Activated naive CD8-positive, alpha-beta T cell treated with anti-CD3 and anti-CD28 coated beads, Interleukin-2, amount 10 ng/mL, durations not matched to agents 7 days and 5 days (primary cell): ENCODE measurements at regions not wholly inside any gene's neighbourhood (a gene's known extent, or its start where the extent isn't known, plus 50 kb on each side); places are given as distances from the start of the nearest gene placed in this dataset.

Experiments
- ATAC-seq: fragments of 150-1000 bp; cut with Tn5 transposase; one replicate; pipeline ENCODE4 v1.10.0; 2021; ENCODE audit warnings: low read depth, moderate library complexity
- POLR2A ChIA-PET: fragments of 350-600 bp; sonication (Branson Sonifier 250); formaldehyde crosslinking; loops from one replicate; lab custom pipeline; 2021; ENCODE audit warnings: antibody characterized with exemption; lab: Charles Lee
- DNase-seq: peaks from one replicate; pipeline ENCODE4 v3.0.0; 2021
- H3K27ac Mint-ChIP-seq: one replicate; pipeline ENCODE4 v1.8.0; 2022; ENCODE audit warnings: mild to moderate bottlenecking, mixed read lengths
- H3K27me3 Mint-ChIP-seq: one replicate; pipeline ENCODE4 v1.8.0; 2022; ENCODE audit warnings: mild to moderate bottlenecking, moderate library complexity, mixed read lengths
- H3K36me3 Mint-ChIP-seq: one replicate; pipeline ENCODE4 v1.8.0; 2021; ENCODE audit warnings: mild to moderate bottlenecking, mixed read lengths
- H3K4me1 Mint-ChIP-seq: one replicate; pipeline ENCODE4 v1.8.0; 2021; ENCODE audit warnings: mixed read lengths
- H3K4me3 Mint-ChIP-seq: one replicate; pipeline ENCODE4 v1.8.0; 2022; ENCODE audit warnings: mild to moderate bottlenecking, moderate library complexity, mixed read lengths
- H3K9me3 Mint-ChIP-seq: one replicate; pipeline ENCODE4 v1.8.0; 2021; ENCODE audit warnings: mixed read lengths

DNA sequence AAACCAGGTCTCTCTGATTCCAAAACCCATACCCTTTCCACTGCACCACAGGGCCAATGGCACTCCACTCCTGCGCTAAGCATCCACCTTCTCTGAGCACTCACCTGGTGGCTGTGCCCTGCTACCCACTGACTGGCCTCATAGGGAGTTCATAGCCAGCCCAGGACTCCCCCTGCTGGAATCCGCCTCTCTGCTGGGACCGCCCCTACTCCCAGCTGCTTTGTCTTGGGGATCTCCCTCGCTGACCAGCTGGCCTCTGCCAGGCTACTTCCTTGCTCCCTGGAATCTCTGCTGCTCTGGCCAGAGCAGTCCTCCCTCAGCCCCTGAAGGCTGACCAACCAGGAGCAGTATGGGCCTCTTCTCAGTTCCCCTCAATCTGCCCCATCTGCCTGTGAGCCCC is 129.7 kb downstream of the FAXC start:
- no peaks in the 10 kb centered on the region for H3K9me3 Mint-ChIP-seq
- no peak overlapping the region for H3K4me3 Mint-ChIP-seq
- no peak overlapping the region for H3K27ac Mint-ChIP-seq
- no peaks in the 10 kb centered on the region for H3K4me1 Mint-ChIP-seq
- POLR2A ChIA-PET, result no interaction called here
- H3K36me3 Mint-ChIP-seq, result no peaks in the 10 kb centered on the region
- ATAC-seq (no peak), DNase-seq (no peak)
- peaks cover 10% of the 10 kb centered on the region for H3K27me3 Mint-ChIP-seq

GRCh38 chr6:99216959-99217358 is 132.5 kb downstream of the FAXC start:
- H3K4me3 Mint-ChIP-seq, result no peak overlapping the region
- H3K27me3 Mint-ChIP-seq, result peaks cover 5% of the 10 kb centered on the region
- POLR2A ChIA-PET, result no interaction called here
- ATAC-seq (no peak), DNase-seq (no peak)
- no peaks in the 10 kb centered on the region for H3K4me1 Mint-ChIP-seq
- no peak overlapping the region for H3K27ac Mint-ChIP-seq
- no peaks in the 10 kb centered on the region for H3K36me3 Mint-ChIP-seq
- H3K9me3 Mint-ChIP-seq, result no peaks in the 10 kb centered on the region

- no peak overlapping the region for H3K4me3 Mint-ChIP-seq
- H3K27me3 Mint-ChIP-seq, result no peaks in the 10 kb centered on the region
- POLR2A ChIA-PET, result no interaction called here
- H3K4me1 Mint-ChIP-seq, result no peaks in the 10 kb centered on the region
- no peaks in the 10 kb centered on the region for H3K9me3 Mint-ChIP-seq
- DNase-seq, result no peak
- H3K27ac Mint-ChIP-seq, result no peak overlapping the region
- ATAC-seq, result no peak
- no peaks in the 10 kb centered on the region for H3K36me3 Mint-ChIP-seq
Measured at GRCh38 chr6:99195986-99196655, 153.4 kb downstream of the FAXC start.

DNA sequence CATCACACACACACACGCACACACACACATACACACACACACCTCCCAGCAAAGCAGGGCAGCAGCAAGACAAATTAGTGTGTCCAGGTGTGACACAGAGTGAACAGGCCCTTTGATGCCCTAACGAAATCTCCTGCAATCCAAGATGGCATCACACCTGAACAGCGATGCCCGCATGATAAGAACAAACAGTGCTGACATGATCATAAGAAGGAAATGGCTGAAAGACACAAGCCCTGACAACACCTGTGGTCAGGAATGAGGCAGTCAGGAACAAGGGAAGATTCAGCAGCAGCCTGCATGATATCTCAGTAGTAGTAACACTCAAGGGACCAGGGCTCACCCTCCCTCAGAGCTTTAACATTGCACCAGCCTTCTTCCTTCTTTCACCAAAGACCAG is 156.9 kb downstream of the FAXC start:
- no peak for DNase-seq
- POLR2A ChIA-PET, result no interaction called here
- Mint-ChIP-seq H3K4me1 (no peaks in the 10 kb centered on the region), H3K27ac (no peak overlapping the region), H3K4me3 (no peak overlapping the region), H3K36me3 (no peaks in the 10 kb centered on the region), H3K9me3 (no peaks in the 10 kb centered on the region), H3K27me3 (no peaks in the 10 kb centered on the region)
- ATAC-seq, result no peak

DNA sequence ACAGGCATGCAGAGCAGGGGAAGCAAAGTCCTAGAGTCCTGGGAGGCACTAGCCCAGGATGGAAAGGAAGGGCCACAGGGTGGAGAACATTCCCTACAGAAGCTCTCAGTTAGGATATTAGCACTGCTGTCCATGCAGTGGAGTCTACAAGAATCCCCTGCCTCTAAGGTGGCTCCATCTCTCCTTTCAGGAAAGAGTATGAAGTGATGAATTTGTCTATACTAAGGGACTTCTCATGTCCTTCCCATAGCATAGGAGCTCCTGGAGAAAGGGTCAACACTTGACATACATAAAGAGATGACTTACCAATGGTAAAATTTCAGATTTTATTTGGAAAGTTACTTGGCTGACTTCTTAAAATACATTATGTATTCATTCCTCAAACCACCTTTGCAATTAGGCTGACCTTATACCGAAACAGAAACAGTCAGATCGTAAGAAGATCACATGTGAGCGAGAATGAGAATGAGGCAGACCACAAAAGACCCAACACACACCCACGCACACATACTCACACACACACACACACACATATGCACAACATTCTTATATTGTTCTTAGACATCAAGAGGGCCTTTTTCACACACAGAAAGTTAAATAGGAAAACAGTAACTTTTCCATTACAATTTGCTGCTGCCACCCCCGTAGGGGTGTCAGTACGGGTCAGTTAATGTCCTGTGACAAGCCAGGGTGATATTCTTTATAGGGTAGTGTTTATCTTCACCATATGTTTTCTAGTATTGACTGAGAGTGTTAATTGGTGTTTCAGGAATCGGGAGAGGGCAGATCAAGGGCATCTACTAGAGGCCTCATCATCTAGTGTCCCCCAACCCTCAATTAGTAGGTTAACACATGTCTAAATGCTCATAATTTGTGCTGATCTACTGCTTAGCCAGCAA is 159.4 kb downstream of the FAXC start:
- DNase-seq (no peak), ATAC-seq (no peak)
- Mint-ChIP-seq H3K27ac (no peak overlapping the region), H3K9me3 (no peaks in the 10 kb centered on the region), H3K4me3 (no peak overlapping the region), H3K27me3 (peaks cover 2% of the 10 kb centered on the region), H3K4me1 (no peaks in the 10 kb centered on the region), H3K36me3 (no peaks in the 10 kb centered on the region)
- POLR2A ChIA-PET, result no interaction called here

GRCh38 chr6:99187429-99187828 is 162.0 kb downstream of the FAXC start:
- Mint-ChIP-seq H3K27ac (no peak overlapping the region), H3K36me3 (no peaks in the 10 kb centered on the region), H3K4me3 (no peak overlapping the region), H3K27me3 (peaks cover 3% of the 10 kb centered on the region), H3K4me1 (no peaks in the 10 kb centered on the region), H3K9me3 (no peaks in the 10 kb centered on the region)
- no peak for ATAC-seq
- DNase-seq, result no peak
- POLR2A ChIA-PET, result no interaction called here

DNA sequence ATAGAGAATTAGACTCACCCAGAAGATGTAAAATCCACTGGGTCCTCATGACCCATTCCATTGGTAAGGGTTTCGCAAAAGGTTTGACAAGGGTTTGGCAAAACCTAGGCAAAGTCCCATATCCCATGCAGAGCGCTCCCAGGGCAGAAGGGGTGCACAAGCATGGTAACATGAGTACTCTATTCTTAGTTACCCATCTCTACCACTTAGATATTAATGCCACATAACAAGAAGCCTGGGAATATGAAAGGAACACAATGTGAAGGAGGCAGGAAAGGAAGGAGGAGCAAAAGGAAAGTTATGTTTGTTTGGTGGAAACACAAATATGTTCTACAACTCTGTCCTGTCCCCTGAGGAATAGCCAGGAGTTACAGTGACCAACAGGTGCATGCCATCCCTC is 163.1 kb downstream of the FAXC start:
- ATAC-seq (no peak), DNase-seq (no peak)
- Mint-ChIP-seq H3K36me3 (no peaks in the 10 kb centered on the region), H3K9me3 (peaks cover under 1% of the 10 kb centered on the region), H3K4me3 (no peak overlapping the region), H3K4me1 (no peaks in the 10 kb centered on the region), H3K27me3 (peaks cover 4% of the 10 kb centered on the region), H3K27ac (no peak overlapping the region)
- POLR2A ChIA-PET, result no interaction called here

DNA sequence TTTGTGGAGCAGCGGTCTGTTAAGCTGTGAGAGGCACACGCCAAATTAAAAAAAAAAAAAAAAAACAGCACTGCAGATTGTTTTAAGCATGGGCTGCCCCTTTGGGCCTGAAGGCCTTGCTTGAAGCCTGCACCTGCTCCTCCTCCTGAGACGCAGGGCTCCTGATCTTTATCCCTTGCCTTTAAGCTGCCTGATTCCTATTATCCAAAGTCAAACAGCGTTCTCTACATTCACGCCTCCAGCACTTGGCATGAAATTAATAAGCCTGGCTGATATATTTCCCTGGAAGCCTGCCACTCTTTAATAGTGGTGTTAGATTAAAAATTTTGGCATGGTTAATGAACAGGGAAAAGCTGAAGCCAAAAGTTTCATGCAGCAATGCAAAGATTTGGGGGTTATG is 163.9 kb downstream of the FAXC start:
- H3K4me3 Mint-ChIP-seq, result no peak overlapping the region
- no peaks in the 10 kb centered on the region for H3K36me3 Mint-ChIP-seq
- POLR2A ChIA-PET, result no interaction called here
- ATAC-seq, result no peak
- H3K9me3 Mint-ChIP-seq, result peaks cover 3% of the 10 kb centered on the region
- H3K27me3 Mint-ChIP-seq, result peaks cover 4% of the 10 kb centered on the region
- H3K4me1 Mint-ChIP-seq, result no peaks in the 10 kb centered on the region
- no peak for DNase-seq
- no peak overlapping the region for H3K27ac Mint-ChIP-seq

GRCh38 chr6:99184696-99185095 is 164.8 kb downstream of the FAXC start:
- no peak overlapping the region for H3K27ac Mint-ChIP-seq
- no peak overlapping the region for H3K4me3 Mint-ChIP-seq
- peaks cover 5% of the 10 kb centered on the region for H3K9me3 Mint-ChIP-seq
- H3K36me3 Mint-ChIP-seq, result no peaks in the 10 kb centered on the region
- DNase-seq (no peak), ATAC-seq (no peak)
- H3K27me3 Mint-ChIP-seq, result peaks cover 4% of the 10 kb centered on the region
- no peaks in the 10 kb centered on the region for H3K4me1 Mint-ChIP-seq
- POLR2A ChIA-PET, result no interaction called here

- no peaks in the 10 kb centered on the region for H3K36me3 Mint-ChIP-seq
- no peak for DNase-seq
- peaks cover 4% of the 10 kb centered on the region for H3K27me3 Mint-ChIP-seq
- no peak overlapping the region for H3K4me3 Mint-ChIP-seq
- ATAC-seq, result no peak
- H3K4me1 Mint-ChIP-seq, result no peaks in the 10 kb centered on the region
- H3K9me3 Mint-ChIP-seq, result peaks cover 5% of the 10 kb centered on the region
- H3K27ac Mint-ChIP-seq, result no peak overlapping the region
- POLR2A ChIA-PET, result no interaction called here
Measured at GRCh38 chr6:99183066-99183465, 166.4 kb downstream of the FAXC start.

DNA sequence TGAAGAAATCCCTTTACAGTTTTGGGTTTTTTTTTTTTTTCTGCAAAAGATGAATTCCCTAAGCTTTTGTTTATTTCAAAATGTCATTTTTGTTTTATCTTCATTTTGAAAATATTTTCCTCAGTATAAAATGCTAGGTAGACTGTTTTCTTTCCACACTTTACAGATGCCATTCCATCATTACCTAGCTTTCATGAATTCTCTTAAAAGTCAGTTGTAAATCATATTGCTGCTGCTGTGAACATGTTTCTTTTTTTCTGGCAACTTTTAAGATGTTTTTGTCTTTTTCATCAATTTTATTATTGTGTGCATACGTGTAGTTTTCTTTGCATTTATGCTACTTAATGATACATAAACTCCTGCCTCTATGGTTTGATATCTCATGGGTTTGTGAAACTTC is 168.3 kb downstream of the FAXC start:
- no peak for ATAC-seq
- H3K4me1 Mint-ChIP-seq, result no peaks in the 10 kb centered on the region
- H3K36me3 Mint-ChIP-seq, result no peaks in the 10 kb centered on the region
- peaks cover 5% of the 10 kb centered on the region for H3K9me3 Mint-ChIP-seq
- no peak overlapping the region for H3K4me3 Mint-ChIP-seq
- no peak for DNase-seq
- H3K27me3 Mint-ChIP-seq, result peaks cover 4% of the 10 kb centered on the region
- POLR2A ChIA-PET, result no interaction called here
- no peak overlapping the region for H3K27ac Mint-ChIP-seq

- no peaks in the 10 kb centered on the region for H3K36me3 Mint-ChIP-seq
- no peak overlapping the region for H3K27ac Mint-ChIP-seq
- H3K27me3 Mint-ChIP-seq, result peaks cover 4% of the 10 kb centered on the region
- H3K4me1 Mint-ChIP-seq, result no peaks in the 10 kb centered on the region
- no peak overlapping the region for H3K4me3 Mint-ChIP-seq
- ATAC-seq (no peak), DNase-seq (no peak)
- H3K9me3 Mint-ChIP-seq, result peaks cover 5% of the 10 kb centered on the region
- POLR2A ChIA-PET, result no interaction called here
Measured at GRCh38 chr6:99178168-99178567, 171.3 kb downstream of the FAXC start.

- no peaks in the 10 kb centered on the region for H3K4me1 Mint-ChIP-seq
- no peak for ATAC-seq
- H3K27me3 Mint-ChIP-seq, result peaks cover 4% of the 10 kb centered on the region
- H3K36me3 Mint-ChIP-seq, result no peaks in the 10 kb centered on the region
- DNase-seq, result no peak
- no peak overlapping the region for H3K4me3 Mint-ChIP-seq
- H3K9me3 Mint-ChIP-seq, result peaks cover 5% of the 10 kb centered on the region
- POLR2A ChIA-PET, result no interaction called here
- H3K27ac Mint-ChIP-seq, result no peak overlapping the region
Measured at GRCh38 chr6:99177736-99178135, 171.7 kb downstream of the FAXC start.

GRCh38 chr6:99165838-99166237 is 183.6 kb downstream of the FAXC start:
- peaks cover 3% of the 10 kb centered on the region for H3K27me3 Mint-ChIP-seq
- no peaks in the 10 kb centered on the region for H3K9me3 Mint-ChIP-seq
- no peak overlapping the region for H3K4me3 Mint-ChIP-seq
- no peak overlapping the region for H3K27ac Mint-ChIP-seq
- no peaks in the 10 kb centered on the region for H3K36me3 Mint-ChIP-seq
- no peak for DNase-seq
- ATAC-seq, result no peak
- H3K4me1 Mint-ChIP-seq, result no peaks in the 10 kb centered on the region
- POLR2A ChIA-PET, result no interaction called here
